Vagina (tissue), 2 donors: ENCODE measurements at regions not wholly inside any gene's neighbourhood (a gene's known extent, or its start where the extent isn't known, plus 50 kb on each side); places are given as distances from the start of the nearest gene placed in this dataset.

Source experiments
- POLR2A ChIP-seq, 2 donors: fragments of 450-650 bp; IDR thresholded peaks; one replicate each; pipeline ENCODE4 v1.6.1; 2017; ENCODE audit warnings: antibody characterized with exemption in 2 of 2, mild to moderate bottlenecking in 2 of 2, moderate library complexity in 2 of 2
- TF ChIP-seq, protein P1 (sequence below), 3 experiments: fragments of 450-650 bp in 2 of 3; fragments of 200-600 bp in 1 of 3; sonication (generic) in 1 of 3; IDR thresholded peaks; one replicate each; pipeline ENCODE4 v1.5.1; 2017 to 2019; ENCODE audit warnings: antibody characterized with exemption in 3 of 3, mild to moderate bottlenecking in 2 of 3, moderate library complexity in 2 of 3

DNA sequence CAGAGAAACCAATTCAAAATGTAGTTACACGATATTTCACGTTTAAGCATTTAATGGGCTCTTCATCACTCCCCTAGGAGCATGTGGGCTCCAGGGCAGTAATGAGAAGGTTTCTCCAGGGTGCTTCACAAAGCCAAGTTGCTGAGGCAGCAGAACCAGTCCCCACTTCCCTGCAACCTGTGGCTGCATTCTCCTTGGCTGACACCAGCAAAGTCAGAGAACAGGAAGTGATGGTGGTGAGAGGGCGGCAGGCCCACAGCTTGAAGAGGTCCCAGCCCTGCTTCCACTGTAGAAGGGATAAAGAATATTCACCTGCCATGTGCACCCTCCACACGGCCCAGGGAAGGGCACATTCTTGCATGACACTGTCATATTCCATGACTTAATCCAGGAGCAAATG, 133.2 kb downstream of the CBLN1 start:
- TF ChIP-seq, protein P1, sequence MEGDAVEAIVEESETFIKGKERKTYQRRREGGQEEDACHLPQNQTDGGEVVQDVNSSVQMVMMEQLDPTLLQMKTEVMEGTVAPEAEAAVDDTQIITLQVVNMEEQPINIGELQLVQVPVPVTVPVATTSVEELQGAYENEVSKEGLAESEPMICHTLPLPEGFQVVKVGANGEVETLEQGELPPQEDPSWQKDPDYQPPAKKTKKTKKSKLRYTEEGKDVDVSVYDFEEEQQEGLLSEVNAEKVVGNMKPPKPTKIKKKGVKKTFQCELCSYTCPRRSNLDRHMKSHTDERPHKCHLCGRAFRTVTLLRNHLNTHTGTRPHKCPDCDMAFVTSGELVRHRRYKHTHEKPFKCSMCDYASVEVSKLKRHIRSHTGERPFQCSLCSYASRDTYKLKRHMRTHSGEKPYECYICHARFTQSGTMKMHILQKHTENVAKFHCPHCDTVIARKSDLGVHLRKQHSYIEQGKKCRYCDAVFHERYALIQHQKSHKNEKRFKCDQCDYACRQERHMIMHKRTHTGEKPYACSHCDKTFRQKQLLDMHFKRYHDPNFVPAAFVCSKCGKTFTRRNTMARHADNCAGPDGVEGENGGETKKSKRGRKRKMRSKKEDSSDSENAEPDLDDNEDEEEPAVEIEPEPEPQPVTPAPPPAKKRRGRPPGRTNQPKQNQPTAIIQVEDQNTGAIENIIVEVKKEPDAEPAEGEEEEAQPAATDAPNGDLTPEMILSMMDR (IDR thresholded peaks at IDR 0.05) = no peak
- TF ChIP-seq POLR2A (IDR thresholded peaks at IDR 0.05) = no peak
